ENCODE measurements at regions not wholly inside any gene's neighbourhood (a gene's known extent, or its start where the extent isn't known, plus 50 kb on each side); places are given as distances from the start of the nearest gene placed in this dataset.

DNA sequence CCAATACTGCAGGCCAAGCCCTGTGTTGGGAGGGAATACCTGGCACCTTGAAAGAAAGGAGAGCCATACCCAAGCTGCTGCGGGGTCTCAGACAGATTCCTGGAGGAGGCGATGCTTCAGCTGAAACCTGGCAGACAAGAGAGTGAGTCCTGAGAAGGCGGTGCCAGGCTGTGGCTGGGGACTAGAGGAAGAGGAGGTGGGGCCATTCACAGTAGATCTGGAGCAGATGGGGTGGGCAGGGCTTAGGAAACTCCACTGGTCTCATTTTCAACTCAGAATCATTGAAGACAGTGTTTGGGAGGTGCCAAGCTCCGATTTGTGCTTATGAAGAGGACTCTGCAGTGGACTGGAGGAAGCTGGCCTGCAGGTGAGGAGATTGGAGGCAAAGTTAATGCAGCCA is 236.3 kb upstream of the MKI67 start:
- H2AFZ ChIP-seq = no peak overlapping the region
- no peaks in the 10 kb centered on the region for H3K27me3 ChIP-seq
- H3K27ac ChIP-seq = no peak overlapping the region
- 88% methylated on average over 4 of the region's 4 CpGs for WGBS (ENCODE audit: low lambda C conversion rate, missing lambda C conversion rate)
- H3K4me3 ChIP-seq = no peak overlapping the region
- no peak overlapping the region for H3K4me2 ChIP-seq
- H3K4me1 ChIP-seq (ENCODE audit: insufficient read depth) = no peaks in the 10 kb centered on the region
- no peak for TF ChIP-seq CTCF (IDR thresholded peaks at IDR 0.05; ENCODE audit: poor library complexity)
- TF ChIP-seq EZH2phosphoT487 (IDR thresholded peaks at IDR 0.05; ENCODE audit: low read depth, severe bottlenecking, unreplicated experiment) = no peak
- H3K9me3 ChIP-seq (ENCODE audit: low read depth) = no peaks in the 10 kb centered on the region
- no peaks in the 10 kb centered on the region for H3K79me2 ChIP-seq
- no peaks in the 10 kb centered on the region for H3K9me2 ChIP-seq (replicated peaks; ENCODE audit: insufficient read depth)
- no peaks in the 10 kb centered on the region for H3K36me3 ChIP-seq (replicated peaks; ENCODE audit: insufficient read depth, low read depth)
- DNase-seq (ENCODE audit: low spot score) = no peak
- no peaks in the 10 kb centered on the region for H4K20me1 ChIP-seq (ENCODE audit: insufficient read depth, poor library complexity, severe bottlenecking)

- Histone ChIP-seq H3K4me2 (no peak overlapping the region), H3K4me1 (ENCODE audit: insufficient read depth) (no peaks in the 10 kb centered on the region), H3K9me2 (replicated peaks; ENCODE audit: insufficient read depth) (no peaks in the 10 kb centered on the region), H3K79me2 (no peaks in the 10 kb centered on the region), H3K4me3 (no peak overlapping the region), H3K36me3 (replicated peaks; ENCODE audit: insufficient read depth, low read depth) (no peaks in the 10 kb centered on the region), H2AFZ (no peak overlapping the region), H3K27me3 (no peaks in the 10 kb centered on the region), H3K9me3 (ENCODE audit: low read depth) (no peaks in the 10 kb centered on the region), H4K20me1 (ENCODE audit: insufficient read depth, poor library complexity, severe bottlenecking) (no peaks in the 10 kb centered on the region), H3K27ac (no peak overlapping the region)
- TF ChIP-seq EZH2 (IDR thresholded peaks at IDR 0.05; ENCODE audit: borderline replicate concordance) (no peak), CTCF (IDR thresholded peaks at IDR 0.05; ENCODE audit: poor library complexity) (no peak)
- peak; percentile 19 for DNase-seq (ENCODE audit: low spot score)
- 60% methylated on average over 3 of the region's 3 CpGs for WGBS (ENCODE audit: low lambda C conversion rate, missing lambda C conversion rate)
These were observed 238.4 kb upstream of the MKI67 start for GRCh38 chr10:128364631-128365030.

- H3K36me3 ChIP-seq (replicated peaks; ENCODE audit: insufficient read depth, low read depth) = no peaks in the 10 kb centered on the region
- WGBS (ENCODE audit: low lambda C conversion rate, missing lambda C conversion rate) = 68% methylated on average over 17 of the region's 17 CpGs
- H3K9me3 ChIP-seq (ENCODE audit: low read depth) = no peaks in the 10 kb centered on the region
These were observed 239.0 kb upstream of the MKI67 start for GRCh38 chr10:128365156-128365725.

More at GRCh38 chr10:128365156-128365725, 239.0 kb upstream of the MKI67 start:
- no peaks in the 10 kb centered on the region for H4K20me1 ChIP-seq (ENCODE audit: insufficient read depth, poor library complexity, severe bottlenecking)
- H3K4me1 ChIP-seq (ENCODE audit: insufficient read depth) = no peaks in the 10 kb centered on the region
- peak overlapping the region; percentile 19 for H3K4me2 ChIP-seq
- H3K79me2 ChIP-seq = no peaks in the 10 kb centered on the region
- no peak overlapping the region for H3K27ac ChIP-seq
- H2AFZ ChIP-seq = no peak overlapping the region
- H3K9me2 ChIP-seq (replicated peaks; ENCODE audit: insufficient read depth) = no peaks in the 10 kb centered on the region
- DNase-seq (ENCODE audit: low spot score) = no peak
- H3K4me3 ChIP-seq = no peak overlapping the region
- TF ChIP-seq EZH2 (IDR thresholded peaks at IDR 0.05; ENCODE audit: borderline replicate concordance) (no peak), CTCF (IDR thresholded peaks at IDR 0.05; ENCODE audit: poor library complexity) (no peak), EZH2phosphoT487 (IDR thresholded peaks at IDR 0.05; ENCODE audit: low read depth, severe bottlenecking, unreplicated experiment) (no peak)
- H3K27me3 ChIP-seq = no peaks in the 10 kb centered on the region
